ENCODE measurements at regions not wholly inside any gene's neighbourhood (a gene's known extent, or its start where the extent isn't known, plus 50 kb on each side); places are given as distances from the start of the nearest gene placed in this dataset.

DNA sequence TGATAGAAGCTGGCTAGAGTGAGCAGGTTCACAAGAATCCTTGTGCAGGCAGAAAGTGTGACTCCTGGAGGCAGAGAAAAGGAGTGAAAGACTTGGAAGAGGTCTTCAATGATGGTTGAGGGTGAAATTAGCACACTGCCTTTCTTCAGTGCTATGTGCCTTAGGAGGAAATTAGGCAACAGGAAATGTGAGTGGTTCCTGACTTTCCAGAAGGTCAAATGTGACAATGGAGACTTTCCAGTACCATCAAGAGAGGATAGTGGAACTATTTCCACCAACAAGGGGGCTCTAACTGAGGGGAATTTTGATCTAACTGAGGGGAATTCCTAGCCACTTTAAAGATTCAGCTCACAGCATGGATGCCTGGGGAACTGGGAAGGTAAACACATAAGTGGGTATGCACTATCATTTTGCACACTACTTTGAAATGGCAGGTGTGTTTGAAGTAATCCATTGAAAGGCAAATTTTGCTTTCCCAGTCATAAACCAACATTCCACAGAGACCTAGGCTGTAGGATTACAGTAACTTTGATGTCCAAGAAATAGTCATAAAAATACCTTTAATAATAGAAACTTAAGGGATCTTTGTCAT lies 90.0 kb downstream of the PERP start:
- Histone ChIP-seq H3K9me3 (no peaks in the 10 kb centered on the region), H3K27me3 (no peaks in the 10 kb centered on the region)

DNA sequence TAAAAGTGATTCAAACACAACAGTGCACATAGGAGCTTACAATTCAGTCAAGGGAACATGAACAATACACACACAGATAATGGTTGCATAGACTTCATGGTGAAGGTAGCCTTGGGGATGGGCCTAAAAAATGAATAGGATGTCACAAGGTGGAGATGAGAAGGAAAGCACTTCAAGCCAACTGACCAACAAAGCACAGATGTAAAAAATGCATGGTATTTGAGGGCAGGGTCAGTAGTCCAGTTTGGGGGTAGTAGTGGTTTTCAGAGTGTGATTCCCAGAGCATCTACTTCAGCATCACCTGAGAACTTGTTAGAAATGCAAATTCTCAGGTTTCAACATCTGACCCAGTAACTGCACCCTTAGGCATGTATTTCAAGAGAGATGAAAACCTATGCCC lies 88.9 kb downstream of the PERP start:
- DNase-seq (no peak), ATAC-seq (no peak)
- in situ Hi-C loops (cut with MboI; ENCODE audit: low sequenced_read_pairs in 4 of 4) (no loop called here), intact Hi-C loops (cut with DNase I; ENCODE audit: low total_unique reads) (no loop called here)
- no peaks in the 10 kb centered on the region for H3K4me1 ChIP-seq
- TF ChIP-seq, protein P1, sequence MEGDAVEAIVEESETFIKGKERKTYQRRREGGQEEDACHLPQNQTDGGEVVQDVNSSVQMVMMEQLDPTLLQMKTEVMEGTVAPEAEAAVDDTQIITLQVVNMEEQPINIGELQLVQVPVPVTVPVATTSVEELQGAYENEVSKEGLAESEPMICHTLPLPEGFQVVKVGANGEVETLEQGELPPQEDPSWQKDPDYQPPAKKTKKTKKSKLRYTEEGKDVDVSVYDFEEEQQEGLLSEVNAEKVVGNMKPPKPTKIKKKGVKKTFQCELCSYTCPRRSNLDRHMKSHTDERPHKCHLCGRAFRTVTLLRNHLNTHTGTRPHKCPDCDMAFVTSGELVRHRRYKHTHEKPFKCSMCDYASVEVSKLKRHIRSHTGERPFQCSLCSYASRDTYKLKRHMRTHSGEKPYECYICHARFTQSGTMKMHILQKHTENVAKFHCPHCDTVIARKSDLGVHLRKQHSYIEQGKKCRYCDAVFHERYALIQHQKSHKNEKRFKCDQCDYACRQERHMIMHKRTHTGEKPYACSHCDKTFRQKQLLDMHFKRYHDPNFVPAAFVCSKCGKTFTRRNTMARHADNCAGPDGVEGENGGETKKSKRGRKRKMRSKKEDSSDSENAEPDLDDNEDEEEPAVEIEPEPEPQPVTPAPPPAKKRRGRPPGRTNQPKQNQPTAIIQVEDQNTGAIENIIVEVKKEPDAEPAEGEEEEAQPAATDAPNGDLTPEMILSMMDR (IDR thresholded peaks at IDR 0.05 in 4 of 5, conservative IDR thresholded peaks at IDR 0.05 in 1 of 5) = no peak
- TF ChIP-seq POLR2A (IDR thresholded peaks at IDR 0.05) = no peak
- no peak overlapping the region for H3K4me3 ChIP-seq
- H3K27ac ChIP-seq = no peak overlapping the region
- no peaks in the 10 kb centered on the region for H3K9me3 ChIP-seq
- H3K27me3 ChIP-seq = no peaks in the 10 kb centered on the region
- no peaks in the 10 kb centered on the region for H3K36me3 ChIP-seq

More for the DNA sequence above, 90.0 kb downstream of the PERP start:
- intact Hi-C loops (cut with DNase I; ENCODE audit: low total_unique reads) (no loop called here), in situ Hi-C loops (cut with MboI; ENCODE audit: low sequenced_read_pairs in 4 of 4) (no loop called here)
- TF ChIP-seq POLR2A (IDR thresholded peaks at IDR 0.05) = no peak
- TF ChIP-seq, protein P1 (IDR thresholded peaks at IDR 0.05 in 4 of 5, conservative IDR thresholded peaks at IDR 0.05 in 1 of 5) = no peak
- DNase-seq (no peak), ATAC-seq (no peak)
- Histone ChIP-seq H3K4me3 (no peak overlapping the region), H3K36me3 (no peaks in the 10 kb centered on the region), H3K4me1 (no peaks in the 10 kb centered on the region), H3K27ac (no peak overlapping the region)

DNA sequence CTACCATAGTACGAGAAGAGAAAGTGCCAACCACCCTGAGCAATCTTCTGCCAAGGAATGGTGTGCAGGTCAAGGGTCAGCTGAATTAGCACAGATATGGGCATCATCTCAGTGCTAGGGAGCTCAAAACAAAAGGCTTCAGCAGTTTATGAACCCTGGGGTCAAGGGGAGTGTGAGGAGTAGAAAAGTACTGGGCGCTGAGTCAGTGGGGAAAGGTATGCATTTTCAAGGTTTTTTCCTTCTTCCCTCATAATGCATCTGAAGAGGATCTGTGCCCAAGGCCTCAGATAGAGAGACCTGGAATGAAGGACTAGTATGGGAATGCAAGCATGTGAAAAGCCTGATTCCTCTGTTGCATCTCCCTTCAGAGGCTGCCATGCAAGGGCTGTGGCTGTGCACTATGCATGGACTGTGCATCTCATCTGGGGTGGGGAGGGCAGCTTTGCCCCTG lies 81.7 kb downstream of the PERP start:
- intact Hi-C loops (cut with DNase I; ENCODE audit: low total_unique reads) (no loop called here), in situ Hi-C loops (cut with MboI; ENCODE audit: low sequenced_read_pairs in 4 of 4) (no loop called here)
- no peak for ATAC-seq
- DNase-seq = no peak
- H3K27ac ChIP-seq = no peak overlapping the region
- no peaks in the 10 kb centered on the region for H3K36me3 ChIP-seq
- no peaks in the 10 kb centered on the region for H3K9me3 ChIP-seq
- TF ChIP-seq, protein P1 (IDR thresholded peaks at IDR 0.05 in 4 of 5, conservative IDR thresholded peaks at IDR 0.05 in 1 of 5) = no peak
- TF ChIP-seq POLR2A (IDR thresholded peaks at IDR 0.05) = no peak
- H3K4me3 ChIP-seq = no peak overlapping the region
- no peaks in the 10 kb centered on the region for H3K27me3 ChIP-seq
- no peaks in the 10 kb centered on the region for H3K4me1 ChIP-seq

DNA sequence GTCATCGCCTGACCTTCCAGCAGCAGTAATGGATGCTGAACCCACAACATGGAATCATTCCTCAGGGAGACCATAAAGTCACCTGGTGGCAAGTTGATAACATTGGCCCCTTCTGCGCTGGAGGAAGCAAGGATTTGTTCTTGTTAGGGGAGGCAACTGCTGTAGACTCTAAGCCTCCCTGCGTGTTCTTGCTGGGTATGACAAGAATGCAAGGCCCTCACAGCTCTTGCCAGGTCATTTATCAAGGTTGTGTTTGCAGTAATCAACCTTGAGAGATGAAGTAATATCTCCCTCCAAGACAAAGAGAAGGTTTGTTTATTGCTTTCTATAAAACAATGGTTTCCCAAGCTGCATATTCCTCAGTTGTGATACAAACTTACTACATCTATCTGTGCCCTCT lies 80.9 kb downstream of the PERP start:
- no peak for ATAC-seq
- H3K36me3 ChIP-seq = no peaks in the 10 kb centered on the region
- in situ Hi-C loops (cut with MboI; ENCODE audit: low sequenced_read_pairs in 4 of 4) = no loop called here
- no peak for TF ChIP-seq POLR2A (IDR thresholded peaks at IDR 0.05)
- TF ChIP-seq, protein P1 (IDR thresholded peaks at IDR 0.05 in 4 of 5, conservative IDR thresholded peaks at IDR 0.05 in 1 of 5) = no peak
- no peaks in the 10 kb centered on the region for H3K4me1 ChIP-seq
- no peak for DNase-seq
- no peak overlapping the region for H3K27ac ChIP-seq
- no peaks in the 10 kb centered on the region for H3K27me3 ChIP-seq
- no peaks in the 10 kb centered on the region for H3K9me3 ChIP-seq
- no peak overlapping the region for H3K4me3 ChIP-seq
- intact Hi-C loops (cut with DNase I; ENCODE audit: low total_unique reads) = no loop called here

DNA sequence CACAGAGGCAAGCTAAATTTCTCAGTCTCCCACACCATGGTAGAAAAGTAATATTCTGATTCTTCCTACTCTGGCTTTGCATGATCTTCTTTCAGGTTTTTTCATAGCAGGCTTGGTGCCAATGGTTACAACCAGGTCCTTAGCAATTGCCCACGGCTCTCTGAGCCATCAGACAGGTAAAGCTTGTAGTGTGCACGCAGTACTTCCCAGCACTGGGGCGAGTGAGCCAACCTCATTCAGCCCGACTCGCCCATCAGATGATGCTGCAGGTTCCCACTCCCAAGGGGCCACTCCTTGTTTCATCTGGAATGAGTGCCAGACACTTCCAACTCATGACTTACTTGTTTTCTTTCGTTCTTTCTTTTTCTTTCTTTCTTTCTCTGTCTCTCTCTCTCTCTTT lies 78.3 kb downstream of the PERP start:
- H3K4me1 ChIP-seq = no peaks in the 10 kb centered on the region
- ATAC-seq (no peak), DNase-seq (no peak)
- no peak for TF ChIP-seq POLR2A (IDR thresholded peaks at IDR 0.05)
- TF ChIP-seq, protein P1 (IDR thresholded peaks at IDR 0.05 in 4 of 5, conservative IDR thresholded peaks at IDR 0.05 in 1 of 5) = no peak
- in situ Hi-C loops (cut with MboI; ENCODE audit: low sequenced_read_pairs in 4 of 4) (no loop called here), intact Hi-C loops (cut with DNase I; ENCODE audit: low total_unique reads) (no loop called here)
- H3K27me3 ChIP-seq = no peaks in the 10 kb centered on the region
- H3K36me3 ChIP-seq = no peaks in the 10 kb centered on the region
- H3K4me3 ChIP-seq = no peak overlapping the region
- H3K9me3 ChIP-seq = no peaks in the 10 kb centered on the region
- no peak overlapping the region for H3K27ac ChIP-seq
